ENCODE measurements at regions not wholly inside any gene's neighbourhood (a gene's known extent, or its start where the extent isn't known, plus 50 kb on each side); places are given as distances from the start of the nearest gene placed in this dataset.

DNA sequence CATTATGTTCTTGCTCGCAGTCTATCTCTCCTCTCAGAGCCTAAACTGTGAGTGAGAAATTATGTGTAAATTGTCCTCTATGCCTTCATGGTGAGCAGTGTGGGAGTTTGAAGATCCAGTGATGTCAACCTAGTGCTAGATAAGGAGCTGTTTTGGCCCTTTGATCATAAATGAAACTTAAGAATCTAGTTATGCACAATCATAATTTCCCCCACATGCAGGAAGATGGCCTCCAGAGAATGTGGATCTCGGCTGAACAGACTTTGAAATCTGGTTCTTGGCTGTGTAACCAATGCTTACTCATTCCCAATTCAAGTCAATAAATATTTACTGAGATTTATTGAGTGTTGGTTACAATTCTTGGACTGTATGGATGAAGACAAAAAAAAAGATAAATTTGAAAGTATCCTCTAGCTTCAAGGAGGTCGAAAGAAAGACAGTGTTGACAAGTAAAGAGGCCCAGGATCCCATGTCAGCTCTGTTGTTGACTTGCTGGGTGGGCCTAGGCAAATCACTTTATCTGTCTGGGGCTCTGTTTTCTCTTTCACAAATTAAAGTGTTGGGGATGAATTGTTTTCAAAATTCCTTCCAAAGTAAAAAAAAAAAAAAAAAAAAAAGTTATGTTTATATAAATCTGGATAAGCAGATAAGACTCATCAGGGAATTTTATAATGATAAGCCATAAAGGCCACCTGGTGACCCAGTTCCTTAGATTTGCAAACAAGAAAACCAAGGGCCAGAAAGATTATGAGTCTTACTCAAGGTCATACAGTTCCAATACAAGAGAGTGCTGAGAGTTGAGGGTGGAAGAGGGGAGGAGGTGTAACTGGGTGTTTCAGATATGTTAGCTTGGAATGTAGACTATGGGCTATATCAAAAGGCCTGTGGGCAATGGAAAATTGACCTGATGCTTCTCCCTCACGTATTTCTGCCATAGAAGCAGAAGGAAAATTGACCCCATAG lies 969.9 kb downstream of the KCNMA1 start:
- TF ChIP-seq, protein P1, sequence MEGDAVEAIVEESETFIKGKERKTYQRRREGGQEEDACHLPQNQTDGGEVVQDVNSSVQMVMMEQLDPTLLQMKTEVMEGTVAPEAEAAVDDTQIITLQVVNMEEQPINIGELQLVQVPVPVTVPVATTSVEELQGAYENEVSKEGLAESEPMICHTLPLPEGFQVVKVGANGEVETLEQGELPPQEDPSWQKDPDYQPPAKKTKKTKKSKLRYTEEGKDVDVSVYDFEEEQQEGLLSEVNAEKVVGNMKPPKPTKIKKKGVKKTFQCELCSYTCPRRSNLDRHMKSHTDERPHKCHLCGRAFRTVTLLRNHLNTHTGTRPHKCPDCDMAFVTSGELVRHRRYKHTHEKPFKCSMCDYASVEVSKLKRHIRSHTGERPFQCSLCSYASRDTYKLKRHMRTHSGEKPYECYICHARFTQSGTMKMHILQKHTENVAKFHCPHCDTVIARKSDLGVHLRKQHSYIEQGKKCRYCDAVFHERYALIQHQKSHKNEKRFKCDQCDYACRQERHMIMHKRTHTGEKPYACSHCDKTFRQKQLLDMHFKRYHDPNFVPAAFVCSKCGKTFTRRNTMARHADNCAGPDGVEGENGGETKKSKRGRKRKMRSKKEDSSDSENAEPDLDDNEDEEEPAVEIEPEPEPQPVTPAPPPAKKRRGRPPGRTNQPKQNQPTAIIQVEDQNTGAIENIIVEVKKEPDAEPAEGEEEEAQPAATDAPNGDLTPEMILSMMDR (IDR thresholded peaks at IDR 0.05; ENCODE audit: low read depth, low read length, missing input control): no peak
- TF ChIP-seq, protein P2, sequence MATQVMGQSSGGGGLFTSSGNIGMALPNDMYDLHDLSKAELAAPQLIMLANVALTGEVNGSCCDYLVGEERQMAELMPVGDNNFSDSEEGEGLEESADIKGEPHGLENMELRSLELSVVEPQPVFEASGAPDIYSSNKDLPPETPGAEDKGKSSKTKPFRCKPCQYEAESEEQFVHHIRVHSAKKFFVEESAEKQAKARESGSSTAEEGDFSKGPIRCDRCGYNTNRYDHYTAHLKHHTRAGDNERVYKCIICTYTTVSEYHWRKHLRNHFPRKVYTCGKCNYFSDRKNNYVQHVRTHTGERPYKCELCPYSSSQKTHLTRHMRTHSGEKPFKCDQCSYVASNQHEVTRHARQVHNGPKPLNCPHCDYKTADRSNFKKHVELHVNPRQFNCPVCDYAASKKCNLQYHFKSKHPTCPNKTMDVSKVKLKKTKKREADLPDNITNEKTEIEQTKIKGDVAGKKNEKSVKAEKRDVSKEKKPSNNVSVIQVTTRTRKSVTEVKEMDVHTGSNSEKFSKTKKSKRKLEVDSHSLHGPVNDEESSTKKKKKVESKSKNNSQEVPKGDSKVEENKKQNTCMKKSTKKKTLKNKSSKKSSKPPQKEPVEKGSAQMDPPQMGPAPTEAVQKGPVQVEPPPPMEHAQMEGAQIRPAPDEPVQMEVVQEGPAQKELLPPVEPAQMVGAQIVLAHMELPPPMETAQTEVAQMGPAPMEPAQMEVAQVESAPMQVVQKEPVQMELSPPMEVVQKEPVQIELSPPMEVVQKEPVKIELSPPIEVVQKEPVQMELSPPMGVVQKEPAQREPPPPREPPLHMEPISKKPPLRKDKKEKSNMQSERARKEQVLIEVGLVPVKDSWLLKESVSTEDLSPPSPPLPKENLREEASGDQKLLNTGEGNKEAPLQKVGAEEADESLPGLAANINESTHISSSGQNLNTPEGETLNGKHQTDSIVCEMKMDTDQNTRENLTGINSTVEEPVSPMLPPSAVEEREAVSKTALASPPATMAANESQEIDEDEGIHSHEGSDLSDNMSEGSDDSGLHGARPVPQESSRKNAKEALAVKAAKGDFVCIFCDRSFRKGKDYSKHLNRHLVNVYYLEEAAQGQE (IDR thresholded peaks at IDR 0.05): no peak
- TF ChIP-seq, protein P3, sequence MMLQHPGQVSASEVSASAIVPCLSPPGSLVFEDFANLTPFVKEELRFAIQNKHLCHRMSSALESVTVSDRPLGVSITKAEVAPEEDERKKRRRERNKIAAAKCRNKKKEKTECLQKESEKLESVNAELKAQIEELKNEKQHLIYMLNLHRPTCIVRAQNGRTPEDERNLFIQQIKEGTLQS (IDR thresholded peaks at IDR 0.05): no peak
- TF ChIP-seq YY1 (IDR thresholded peaks at IDR 0.05) (no peak), JUND (IDR thresholded peaks at IDR 0.05) (no peak)
